ENCODE measurements at regions not wholly inside any gene's neighbourhood (a gene's known extent, or its start where the extent isn't known, plus 50 kb on each side); places are given as distances from the start of the nearest gene placed in this dataset.

- Histone ChIP-seq H3K23me2 (ENCODE audit: low read depth, low read length) (no peaks in the 10 kb centered on the region), H2BK12ac (ENCODE audit: low read depth, low read length) (no peak overlapping the region), H3K56ac (replicated peaks; ENCODE audit: insufficient read length, low read depth, low read length) (no peak overlapping the region), H2BK120ac (replicated peaks; ENCODE audit: low read depth, low read length) (no peak overlapping the region), H4K5ac (ENCODE audit: insufficient read length, low read depth, low read length) (no peak overlapping the region), H3K9me3 (ENCODE audit: insufficient read depth in 2 of 2, low read depth in 1 of 2, low read length in 1 of 2) (no peaks in the 10 kb centered on the region; a peak in 1 of 4 replicates), H3K4me2 (ENCODE audit: insufficient read depth in 1 of 2, low read depth in 2 of 2, low read length in 2 of 2) (no peak overlapping the region), H2BK5ac (ENCODE audit: low read depth, low read length) (no peak overlapping the region), H2AFZ (ENCODE audit: low read length) (no peak overlapping the region), H2BK15ac (ENCODE audit: low read length) (no peak overlapping the region), H3K27ac (ENCODE audit: low read depth, low read length) (no peak overlapping the region), H4K91ac (replicated peaks; ENCODE audit: insufficient read length, low read length) (no peak overlapping the region), H3K14ac (ENCODE audit: insufficient read length) (no peak overlapping the region), H3K27me3 (replicated peaks in 1 of 4; ENCODE audit: control insufficient read depth in 3 of 4, extremely low read depth in 1 of 4, insufficient read depth in 3 of 4, low read length in 3 of 4) (no peaks in the 10 kb centered on the region), H3K9ac (replicated peaks in 1 of 4; ENCODE audit: extremely low read depth in 1 of 4, low read depth in 3 of 4, low read length in 3 of 4) (no peak overlapping the region), H3K18ac (ENCODE audit: extremely low read depth, low read length) (no peak overlapping the region), H3K79me2 (ENCODE audit: control insufficient read depth in 1 of 2, insufficient read depth in 2 of 2, low read length in 2 of 2) (no peaks in the 10 kb centered on the region), H3K36me3 (ENCODE audit: control insufficient read depth in 2 of 4, insufficient read depth in 4 of 4, low read length in 3 of 4) (no peaks in the 10 kb centered on the region), H4K20me1 (replicated peaks in 1 of 2; ENCODE audit: control insufficient read depth in 1 of 2, insufficient read depth in 2 of 2, low read length in 2 of 2) (no peaks in the 10 kb centered on the region), H4K8ac (ENCODE audit: extremely low read depth, insufficient read depth, low read length) (no peak overlapping the region), H3K4me3 (ENCODE audit: extremely low read depth in 1 of 4, insufficient read depth in 2 of 4, low read depth in 3 of 4, low read length in 4 of 4) (no peak overlapping the region), H2AK5ac (ENCODE audit: low read depth, low read length) (no peak overlapping the region), H3K79me1 (ENCODE audit: low read depth, low read length) (no peaks in the 10 kb centered on the region), H3K4me1 (replicated peaks in 1 of 4; ENCODE audit: control insufficient read depth in 3 of 4, insufficient read depth in 4 of 4, low read length in 3 of 4) (no peaks in the 10 kb centered on the region), H3K4ac (replicated peaks; ENCODE audit: insufficient read length, low read depth, low read length) (no peak overlapping the region), H3K23ac (ENCODE audit: insufficient read length) (no peak overlapping the region), H2BK20ac (ENCODE audit: low read length) (no peak overlapping the region)
- 95% methylated on average over 6 of the region's 6 CpGs; no CpG with 5 or more reads in 1 of the 2 experiments for WGBS, 2 experiments (ENCODE audit: extremely low coverage in 1 of 2, insufficient coverage in 1 of 2, insufficient read length in 1 of 2, insufficient replicate concordance in 2 of 2, low coverage in 1 of 2, low lambda C conversion rate in 2 of 2, missing lambda C conversion rate in 1 of 2)
- no peak for FAIRE-seq
- POLR2A ChIA-PET (ENCODE audit: partially characterized antibody): no interaction called here
- CTCF ChIA-PET (ENCODE audit: partially characterized antibody): no interaction called here
- DNase-seq (ENCODE audit: low read depth in 1 of 2, low spot score in 2 of 2): no peak
- TF ChIP-seq CEBPB (IDR thresholded peaks at IDR 0.05; ENCODE audit: low read depth, low read length) (no peak), EP300 (IDR thresholded peaks at IDR 0.05; ENCODE audit: borderline replicate concordance in 1 of 2, low read depth in 2 of 2, low read length in 2 of 2) (no peak), MAFK (IDR thresholded peaks at IDR 0.05; ENCODE audit: low read depth, low read length) (no peak), USF2 (IDR thresholded peaks at IDR 0.05; ENCODE audit: low read length) (no peak), SIN3A (conservative IDR thresholded peaks at IDR 0.05 in 1 of 2, IDR thresholded peaks at IDR 0.05 in 1 of 2; ENCODE audit: low read depth in 1 of 2, low read length in 2 of 2) (no peak), TAF7 (optimal IDR thresholded peaks at IDR 0.05; ENCODE audit: borderline replicate concordance, low read depth, low read length) (no peak), CHD1 (IDR thresholded peaks at IDR 0.05; ENCODE audit: low read depth, low read length) (no peak), CTCF (IDR thresholded peaks at IDR 0.05; ENCODE audit: control extremely low read depth in 1 of 3, insufficient read depth in 1 of 3, low read depth in 1 of 3, low read length in 3 of 3) (no peak), SIRT6 (IDR thresholded peaks at IDR 0.05; ENCODE audit: low read length) (no peak), CBX5 (IDR thresholded peaks at IDR 0.05; ENCODE audit: low read depth, low read length) (no peak), CBX8 (IDR thresholded peaks at IDR 0.05; ENCODE audit: borderline replicate concordance, low read depth, low read length) (no peak)
Observed at GRCh38 chr6:67199425-67199824, 1435.7 kb upstream of the ADGRB3 start.

All from H1 (cell line).